ENCODE measurements at regions not wholly inside any gene's neighbourhood (a gene's known extent, or its start where the extent isn't known, plus 50 kb on each side); places are given as distances from the start of the nearest gene placed in this dataset.

- TF ChIP-seq EZH2phosphoT487 (IDR thresholded peaks at IDR 0.05; ENCODE audit: insufficient read depth, low read depth) (no peak), EZH2 (IDR thresholded peaks at IDR 0.05; ENCODE audit: insufficient read depth, poor library complexity, severe bottlenecking) (no peak)
Observed at GRCh38 chr6:121627761-121628160, 192.3 kb downstream of the GJA1 start.
